ENCODE measurements at regions not wholly inside any gene's neighbourhood (a gene's known extent, or its start where the extent isn't known, plus 50 kb on each side); places are given as distances from the start of the nearest gene placed in this dataset.
"Not testable (repeated sequence)": the region's sequence is repeated elsewhere in the genome, so short reads cannot be mapped to it uniquely, and the experiment has no call there.

GRCh38 chr2:111511062-111511461 lies 372.9 kb downstream of the ANAPC1 start:
- not testable (repeated sequence) for TF ChIP-seq EZH2 (IDR thresholded peaks at IDR 0.05; ENCODE audit: low read length, unreplicated experiment)
- TF ChIP-seq, protein P1, sequence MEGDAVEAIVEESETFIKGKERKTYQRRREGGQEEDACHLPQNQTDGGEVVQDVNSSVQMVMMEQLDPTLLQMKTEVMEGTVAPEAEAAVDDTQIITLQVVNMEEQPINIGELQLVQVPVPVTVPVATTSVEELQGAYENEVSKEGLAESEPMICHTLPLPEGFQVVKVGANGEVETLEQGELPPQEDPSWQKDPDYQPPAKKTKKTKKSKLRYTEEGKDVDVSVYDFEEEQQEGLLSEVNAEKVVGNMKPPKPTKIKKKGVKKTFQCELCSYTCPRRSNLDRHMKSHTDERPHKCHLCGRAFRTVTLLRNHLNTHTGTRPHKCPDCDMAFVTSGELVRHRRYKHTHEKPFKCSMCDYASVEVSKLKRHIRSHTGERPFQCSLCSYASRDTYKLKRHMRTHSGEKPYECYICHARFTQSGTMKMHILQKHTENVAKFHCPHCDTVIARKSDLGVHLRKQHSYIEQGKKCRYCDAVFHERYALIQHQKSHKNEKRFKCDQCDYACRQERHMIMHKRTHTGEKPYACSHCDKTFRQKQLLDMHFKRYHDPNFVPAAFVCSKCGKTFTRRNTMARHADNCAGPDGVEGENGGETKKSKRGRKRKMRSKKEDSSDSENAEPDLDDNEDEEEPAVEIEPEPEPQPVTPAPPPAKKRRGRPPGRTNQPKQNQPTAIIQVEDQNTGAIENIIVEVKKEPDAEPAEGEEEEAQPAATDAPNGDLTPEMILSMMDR (conservative IDR thresholded peaks at IDR 0.05; ENCODE audit: low read depth, low read length) = not testable (repeated sequence)

Data from PC-3 (cell line).